Astrocyte (in vitro differentiated cells and primary cell): ENCODE measurements at regions not wholly inside any gene's neighbourhood (a gene's known extent, or its start where the extent isn't known, plus 50 kb on each side); places are given as distances from the start of the nearest gene placed in this dataset.

Experiments
- DNase-seq: peaks from one replicate; pipeline ENCODE4 v3.0.0-alpha.2; 2010; ENCODE audit warnings: low read depth
- FAIRE-seq: peaks from 2 replicates; lab custom pipeline; 2011; peaks lifted over from hg19 to GRCh38; lab: Jason Lieb, UNC
- H2AFZ ChIP-seq: 2 replicates; pipeline ENCODE4 v1.6.0; 2012; ENCODE audit warnings: low read depth, low read length, inconsistent platforms
- H3K27ac ChIP-seq: 2 replicates; pipeline ENCODE4 v1.5.1; 2011; ENCODE audit warnings: low read depth, low read length, inconsistent platforms
- H3K27me3 ChIP-seq: 2 replicates; pipeline ENCODE4 v1.6.0; 2011; ENCODE audit warnings: low read length, inconsistent platforms; ENCODE audit not compliant: insufficient read depth
- H3K36me3 ChIP-seq: 2 replicates; pipeline ENCODE4 v1.5.1; 2011; ENCODE audit warnings: low read length, inconsistent platforms; ENCODE audit not compliant: insufficient read depth
- H3K4me1 ChIP-seq: 2 replicates; pipeline ENCODE4 v1.5.1; 2011; ENCODE audit warnings: low read length, inconsistent platforms; ENCODE audit not compliant: insufficient read depth
- H3K4me2 ChIP-seq: 2 replicates; pipeline ENCODE4 v1.6.0; 2012; ENCODE audit warnings: low read length, inconsistent platforms
- H3K4me3 ChIP-seq: 2 replicates; pipeline ENCODE4 v1.5.1; 2011; ENCODE audit warnings: low read depth, mild to moderate bottlenecking, low read length, inconsistent platforms; ENCODE audit not compliant: insufficient read depth
- H3K79me2 ChIP-seq: 2 replicates; pipeline ENCODE4 v1.6.0; 2012; ENCODE audit warnings: mild to moderate bottlenecking, low read length, inconsistent platforms; ENCODE audit not compliant: insufficient read depth
- H3K9ac ChIP-seq: 2 replicates; pipeline ENCODE4 v1.6.0; 2012; ENCODE audit warnings: mild to moderate bottlenecking, low read length, inconsistent platforms
- H3K9me3 ChIP-seq: 2 replicates; pipeline ENCODE4 v1.5.1; 2012; ENCODE audit warnings: low read depth, mild to moderate bottlenecking, low read length, inconsistent platforms; ENCODE audit not compliant: insufficient read depth
- H4K20me1 ChIP-seq: 2 replicates; pipeline ENCODE4 v1.6.0; 2012; ENCODE audit warnings: low read length, inconsistent platforms; ENCODE audit not compliant: insufficient read depth
- H3K27ac Mint-ChIP-seq: one replicate; pipeline ENCODE4 v1.8.0; 2021; ENCODE audit warnings: mild to moderate bottlenecking, mixed read lengths; ENCODE audit not compliant: unreplicated experiment
- H3K27me3 Mint-ChIP-seq: one replicate; pipeline ENCODE4 v1.8.0; 2021; ENCODE audit warnings: low read depth, mixed read lengths; ENCODE audit not compliant: unreplicated experiment
- H3K36me3 Mint-ChIP-seq: one replicate; pipeline ENCODE4 v1.8.0; 2021; ENCODE audit warnings: low read depth, mixed read lengths; ENCODE audit not compliant: unreplicated experiment
- H3K4me1 Mint-ChIP-seq: one replicate; pipeline ENCODE4 v1.8.0; 2021; ENCODE audit warnings: low read depth, mixed read lengths; ENCODE audit not compliant: unreplicated experiment
- H3K4me3 Mint-ChIP-seq: one replicate; pipeline ENCODE4 v1.8.0; 2021; ENCODE audit warnings: mild to moderate bottlenecking, moderate library complexity, mixed read lengths; ENCODE audit not compliant: unreplicated experiment
- H3K9me3 Mint-ChIP-seq: one replicate; pipeline ENCODE4 v1.8.0; 2021; ENCODE audit warnings: mild to moderate bottlenecking, mixed read lengths; ENCODE audit not compliant: unreplicated experiment
- CTCF ChIP-seq: IDR thresholded peaks from 2 replicates; pipeline ENCODE4 v1.5.1; 2011; ENCODE audit warnings: low read depth, mild to moderate bottlenecking, inconsistent platforms, low read length, moderate library complexity; ENCODE audit not compliant: insufficient read depth
- EZH2 ChIP-seq: IDR thresholded peaks from 2 replicates; pipeline ENCODE4 v1.6.1; 2012; ENCODE audit warnings: mild to moderate bottlenecking, low read length, inconsistent platforms; ENCODE audit not compliant: insufficient read depth

- no peak overlapping the region for H3K27ac Mint-ChIP-seq
- Histone ChIP-seq H3K9ac (no peak overlapping the region), H4K20me1 (no peaks in the 10 kb centered on the region), H3K4me1 (no peaks in the 10 kb centered on the region), H3K27ac (no peak overlapping the region), H3K36me3 (no peaks in the 10 kb centered on the region), H3K4me3 (no peak overlapping the region), H3K79me2 (no peaks in the 10 kb centered on the region), H3K9me3 (no peaks in the 10 kb centered on the region), H3K27me3 (no peaks in the 10 kb centered on the region), H3K4me2 (no peak overlapping the region), H2AFZ (no peak overlapping the region)
- H3K4me3 Mint-ChIP-seq = no peak overlapping the region
- no peaks in the 10 kb centered on the region for H3K36me3 Mint-ChIP-seq
- FAIRE-seq (no peak), DNase-seq (no peak)
- H3K4me1 Mint-ChIP-seq = no peaks in the 10 kb centered on the region
- TF ChIP-seq EZH2 = no peak
- TF ChIP-seq CTCF = no peak
- H3K9me3 Mint-ChIP-seq = no peaks in the 10 kb centered on the region
- H3K27me3 Mint-ChIP-seq = no peaks in the 10 kb centered on the region
Observed at GRCh38 chr5:28862860-28863196, 1824.4 kb upstream of the CDH9 start.

GRCh38 chr5:28862137-28862859 lies 1823.9 kb upstream of the CDH9 start:
- Histone ChIP-seq H2AFZ (no peak overlapping the region), H3K27ac (no peak overlapping the region), H3K4me3 (no peak overlapping the region), H3K9ac (no peak overlapping the region), H3K9me3 (no peaks in the 10 kb centered on the region), H3K27me3 (no peaks in the 10 kb centered on the region), H3K4me2 (no peak overlapping the region), H3K4me1 (no peaks in the 10 kb centered on the region), H3K79me2 (no peaks in the 10 kb centered on the region), H4K20me1 (no peaks in the 10 kb centered on the region), H3K36me3 (no peaks in the 10 kb centered on the region)
- H3K27me3 Mint-ChIP-seq = no peaks in the 10 kb centered on the region
- FAIRE-seq (no peak), DNase-seq (no peak)
- no peaks in the 10 kb centered on the region for H3K36me3 Mint-ChIP-seq
- no peak for TF ChIP-seq EZH2
- H3K4me3 Mint-ChIP-seq = no peak overlapping the region
- H3K27ac Mint-ChIP-seq = no peak overlapping the region
- H3K4me1 Mint-ChIP-seq = no peaks in the 10 kb centered on the region
- H3K9me3 Mint-ChIP-seq = no peaks in the 10 kb centered on the region

GRCh38 chr5:28855626-28856025 lies 1817.2 kb upstream of the CDH9 start:
- Histone ChIP-seq H3K79me2 (no peaks in the 10 kb centered on the region), H3K4me1 (no peaks in the 10 kb centered on the region), H2AFZ (no peak overlapping the region), H3K9me3 (no peaks in the 10 kb centered on the region), H3K9ac (no peak overlapping the region), H3K27ac (no peak overlapping the region), H4K20me1 (no peaks in the 10 kb centered on the region), H3K36me3 (no peaks in the 10 kb centered on the region), H3K27me3 (no peaks in the 10 kb centered on the region), H3K4me2 (no peak overlapping the region), H3K4me3 (no peak overlapping the region)
- Mint-ChIP-seq H3K27me3 (no peaks in the 10 kb centered on the region), H3K36me3 (no peaks in the 10 kb centered on the region), H3K9me3 (no peaks in the 10 kb centered on the region), H3K27ac (peak overlapping the region; percentile 36), H3K4me3 (no peak overlapping the region), H3K4me1 (no peaks in the 10 kb centered on the region)
- FAIRE-seq (no peak), DNase-seq (no peak)
- TF ChIP-seq EZH2 (no peak), CTCF (no peak)
